ENCODE measurements at regions not wholly inside any gene's neighbourhood (a gene's known extent, or its start where the extent isn't known, plus 50 kb on each side); places are given as distances from the start of the nearest gene placed in this dataset.

GRCh38 chr12:87317302-87317701 lies 711.9 kb downstream of the C12orf50 start:
- DNase-seq = no peak

GRCh38 chr12:87311206-87311605 lies 718.0 kb downstream of the C12orf50 start:
- DNase-seq = no peak

- no peak for DNase-seq
Measured at GRCh38 chr12:87310126-87310525, 719.1 kb downstream of the C12orf50 start.

DNA sequence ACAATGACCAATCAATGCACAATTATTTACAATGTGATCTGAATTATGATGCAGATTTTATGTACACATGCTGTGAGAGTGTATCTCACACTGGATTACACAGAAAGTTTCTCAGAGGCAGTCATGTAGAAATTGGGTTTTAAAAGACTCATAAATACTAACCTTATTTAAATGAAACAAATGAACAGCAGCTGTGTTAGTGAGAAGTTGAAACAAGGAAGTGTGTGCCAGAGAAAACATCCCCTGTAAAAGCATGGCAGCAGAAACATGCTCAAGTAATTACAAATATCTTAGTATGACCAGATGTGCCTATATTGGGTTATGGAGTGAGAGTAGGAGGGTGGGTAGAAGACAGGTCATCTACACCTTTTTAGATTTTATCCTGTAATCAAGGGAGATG lies 723.7 kb downstream of the C12orf50 start:
- no peak for DNase-seq

- no peak for DNase-seq
Measured at GRCh38 chr12:87304406-87304805, 724.8 kb downstream of the C12orf50 start.

DNA sequence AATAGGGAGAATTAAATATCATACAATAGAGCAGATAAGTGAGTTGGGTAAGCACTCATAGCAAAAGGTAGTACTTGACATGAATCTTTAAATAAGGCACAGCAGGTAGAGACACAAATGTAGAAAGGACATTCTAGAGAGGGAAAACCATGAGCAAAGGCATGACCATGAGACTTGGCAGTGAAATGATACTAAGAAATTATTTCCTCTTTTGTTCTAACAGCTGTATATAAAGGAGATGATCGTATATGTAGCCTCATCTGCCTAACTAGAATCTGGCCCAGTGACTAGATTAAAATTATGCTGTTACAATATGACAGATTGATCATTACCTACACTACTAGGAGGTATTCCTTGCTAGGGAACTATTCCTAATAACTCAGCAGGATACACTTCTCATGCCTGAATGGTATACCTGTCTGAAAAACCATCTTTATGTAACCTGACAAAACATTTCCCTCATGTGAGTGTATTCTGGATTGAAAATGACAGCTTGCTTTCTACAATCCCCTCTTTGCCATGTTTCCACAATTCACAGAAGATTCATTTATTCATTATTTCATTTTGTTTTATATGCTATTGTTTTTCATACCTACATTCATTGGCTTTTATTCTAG lies 725.7 kb downstream of the C12orf50 start:
- DNase-seq = no peak

DNA sequence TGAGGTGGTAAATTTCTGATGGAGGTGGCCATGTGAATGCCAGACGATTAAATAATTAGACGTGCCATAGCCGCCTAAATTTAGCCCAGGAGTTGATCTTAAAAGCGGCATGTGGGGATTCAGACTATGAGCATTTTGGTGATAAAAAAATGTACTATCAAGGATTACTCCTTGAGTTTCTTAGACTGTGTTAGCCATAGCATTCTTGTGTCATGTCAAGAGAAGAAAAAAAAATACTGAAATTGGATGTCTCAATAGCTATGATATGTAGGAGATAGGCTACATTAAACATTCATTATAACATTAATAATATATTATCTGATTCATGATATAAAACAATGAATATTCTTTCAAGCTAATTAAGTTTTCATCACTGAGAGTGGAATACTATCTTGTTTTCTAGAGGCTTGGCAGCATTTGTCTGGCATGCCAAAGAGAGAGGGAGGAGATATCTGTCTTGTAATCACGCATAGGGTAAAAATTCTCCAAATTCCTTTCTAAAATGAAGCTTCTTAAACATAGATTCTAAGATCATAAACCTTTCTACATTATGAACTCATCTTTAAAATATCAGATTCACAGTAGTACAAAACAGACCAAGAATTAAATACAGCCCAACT lies 727.0 kb downstream of the C12orf50 start:
- DNase-seq = no peak

DNA sequence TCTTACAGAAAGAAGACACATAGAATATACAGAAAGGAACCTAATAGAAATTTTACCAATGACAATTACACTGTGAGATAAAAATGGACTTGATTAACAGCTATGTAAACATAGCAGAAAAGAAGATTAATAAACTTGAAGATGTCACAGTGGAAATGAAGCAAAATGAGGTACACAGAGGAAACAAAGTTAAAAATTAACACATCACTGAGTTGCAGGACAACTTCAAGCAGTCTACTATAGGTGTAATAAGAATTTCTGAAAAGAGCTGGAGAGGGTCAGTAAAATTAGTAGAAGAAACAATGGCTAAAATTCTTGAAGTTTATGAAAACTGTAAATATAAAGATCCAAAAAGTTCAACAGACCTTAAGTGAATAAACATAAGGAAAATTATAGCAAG lies 738.7 kb downstream of the C12orf50 start:
- DNase-seq = no peak

DNA sequence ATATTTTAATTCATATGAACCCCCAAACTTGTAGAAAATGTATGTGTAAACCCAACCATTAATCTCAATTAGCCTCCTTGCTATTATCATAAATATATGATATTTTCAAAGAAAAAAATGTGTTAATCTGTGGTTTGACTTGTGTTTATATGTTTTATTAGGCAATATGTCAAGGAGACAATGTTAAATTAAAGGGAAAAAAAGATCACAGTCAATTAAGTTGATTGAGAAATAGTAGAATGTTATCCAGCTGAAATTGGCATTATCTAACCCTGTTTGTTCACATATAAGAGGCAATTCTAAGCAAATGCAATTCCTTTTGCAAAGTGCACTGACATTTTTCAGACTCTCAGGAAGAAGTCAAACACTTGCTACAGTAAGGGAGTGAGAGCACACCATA lies 745.3 kb downstream of the C12orf50 start:
- DNase-seq = no peak

DNA sequence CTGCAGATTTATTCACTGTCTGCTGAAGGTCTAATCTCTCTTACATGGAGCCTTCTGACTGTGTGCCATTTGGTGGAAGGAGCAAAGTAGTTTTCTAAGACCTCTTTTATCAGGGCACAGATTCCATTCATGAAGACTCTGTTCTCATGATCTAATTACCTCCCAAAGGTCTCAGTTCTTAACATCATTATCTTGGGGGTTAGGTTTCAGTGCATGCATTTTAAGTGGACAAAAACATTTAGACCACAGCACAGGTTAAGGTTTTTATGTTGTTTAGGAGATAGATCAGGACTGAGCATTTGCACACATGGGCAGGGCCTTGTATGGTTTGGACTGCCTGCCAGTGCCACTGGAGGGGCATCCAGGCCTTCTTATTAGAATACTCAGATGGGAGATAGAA lies 746.1 kb downstream of the C12orf50 start:
- DNase-seq = no peak

GRCh38 chr12:87280893-87281292 lies 748.3 kb downstream of the C12orf50 start:
- no peak for DNase-seq

DNA sequence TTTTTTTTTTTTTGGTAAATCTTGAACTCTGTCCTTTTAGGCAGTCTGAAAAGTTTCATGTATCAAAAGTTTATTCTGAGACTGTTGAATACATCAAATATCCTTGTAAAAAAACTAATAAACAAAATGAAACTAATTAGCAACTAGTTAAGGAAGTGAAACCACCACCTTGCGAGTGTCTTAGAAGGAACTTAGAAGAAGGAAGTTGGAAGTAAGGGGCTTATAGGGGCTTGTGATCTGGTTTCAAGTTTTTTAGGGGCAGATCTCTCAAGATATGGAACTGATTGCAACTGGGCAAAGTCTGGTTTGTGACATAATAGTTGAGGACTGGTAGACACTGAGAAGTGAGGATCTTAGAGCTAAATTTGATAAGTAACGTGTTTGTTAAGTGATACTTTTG lies 748.8 kb downstream of the C12orf50 start:
- DNase-seq = no peak

GRCh38 chr12:87274594-87275245 lies 754.5 kb downstream of the C12orf50 start:
- DNase-seq = peak; percentile 29

DNA sequence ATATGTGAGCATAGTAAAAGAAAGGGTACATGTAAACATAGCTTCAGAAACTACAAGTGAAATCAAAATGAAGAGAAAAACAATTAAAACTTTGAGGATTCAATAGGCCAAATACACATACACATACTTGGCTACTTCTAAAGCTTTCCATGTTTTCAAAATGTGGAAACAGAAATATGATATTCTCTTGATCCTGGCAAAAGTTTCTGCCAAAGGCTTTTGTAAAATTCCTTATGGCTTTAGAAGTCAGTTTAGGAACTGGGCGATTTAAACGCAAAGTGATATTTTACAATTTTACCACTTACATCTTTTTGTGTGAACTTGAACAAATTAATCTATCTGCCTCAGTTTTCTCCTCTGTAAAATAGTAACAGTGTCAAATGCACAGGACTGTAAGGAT lies 756.4 kb downstream of the C12orf50 start:
- peak; percentile 16 for DNase-seq

GRCh38 chr12:87270919-87271318 lies 758.3 kb downstream of the C12orf50 start:
- DNase-seq = no peak

GRCh38 chr12:87266305-87266704 lies 762.9 kb downstream of the C12orf50 start:
- DNase-seq = no peak

GRCh38 chr12:87259391-87259790 lies 769.8 kb downstream of the C12orf50 start:
- no peak for DNase-seq

DNA sequence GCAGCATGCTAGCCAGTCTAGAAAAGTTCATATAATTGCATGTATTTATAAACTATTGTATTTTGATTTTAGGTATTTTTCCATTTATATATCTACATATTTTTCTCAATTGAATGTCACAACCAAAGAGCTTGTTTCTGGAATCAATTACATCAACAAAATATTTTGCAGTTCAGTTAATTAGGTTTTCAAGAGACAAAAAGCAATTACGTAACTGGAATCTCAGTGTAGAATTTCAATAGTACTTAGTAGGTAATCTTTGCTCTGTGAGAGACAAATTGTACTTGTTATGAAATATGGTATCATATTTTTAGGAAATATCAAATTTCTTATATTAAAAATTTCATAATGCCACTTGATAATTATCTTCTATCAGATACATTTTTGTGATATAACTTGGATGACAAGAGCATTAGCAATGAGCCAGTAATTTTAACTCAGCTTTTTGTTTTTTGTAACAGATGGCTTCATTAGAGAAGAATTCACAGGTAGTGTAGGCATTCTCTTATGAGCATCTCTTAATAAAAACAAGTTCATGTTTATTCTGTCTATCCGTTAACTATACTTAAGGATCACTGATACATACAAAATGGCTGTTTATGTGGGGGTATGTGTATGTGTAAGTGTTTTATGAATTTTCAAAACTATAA lies 774.7 kb downstream of the C12orf50 start:
- no peak for DNase-seq

DNA sequence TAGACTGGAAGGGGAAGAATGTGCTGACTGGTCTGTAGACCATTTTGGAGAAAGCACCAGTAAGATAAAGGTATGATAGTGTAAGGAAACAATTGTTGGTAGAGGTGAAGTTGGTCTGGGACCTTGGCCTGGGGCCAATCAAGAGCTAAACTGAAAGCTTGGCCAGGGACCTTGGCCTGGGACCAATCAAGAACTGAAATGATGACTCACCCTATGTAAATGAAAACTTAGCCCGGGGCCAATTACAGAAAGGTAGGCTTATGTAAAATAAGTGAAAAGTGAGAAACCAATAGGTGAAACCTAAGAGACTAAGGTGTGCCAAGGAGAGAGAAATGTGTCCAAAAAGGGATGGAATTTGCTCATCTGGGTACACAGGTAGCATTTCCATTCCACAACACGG lies 776.0 kb downstream of the C12orf50 start:
- DNase-seq = no peak

GRCh38 chr12:87246726-87247125 lies 782.5 kb downstream of the C12orf50 start:
- DNase-seq = peak; percentile 15

DNA sequence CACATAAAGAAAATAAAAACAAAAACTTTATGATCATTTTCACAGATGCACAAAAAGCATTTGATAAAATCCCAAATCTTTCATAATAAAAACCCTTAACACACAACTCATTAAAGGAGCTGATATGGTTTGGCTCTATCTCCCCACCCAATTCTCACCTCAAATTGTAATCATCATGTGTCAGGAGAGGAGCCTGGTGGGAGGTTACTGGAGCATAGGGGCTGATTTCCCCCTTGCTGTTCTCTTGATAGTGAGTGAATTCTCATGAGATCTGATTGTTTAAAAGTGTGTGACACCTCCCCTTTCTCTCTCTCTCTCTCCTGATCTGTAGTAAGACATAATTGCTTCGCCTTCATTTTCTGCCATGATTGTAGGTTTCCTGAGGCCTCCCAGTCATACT lies 790.7 kb downstream of the C12orf50 start:
- DNase-seq = no peak

DNA sequence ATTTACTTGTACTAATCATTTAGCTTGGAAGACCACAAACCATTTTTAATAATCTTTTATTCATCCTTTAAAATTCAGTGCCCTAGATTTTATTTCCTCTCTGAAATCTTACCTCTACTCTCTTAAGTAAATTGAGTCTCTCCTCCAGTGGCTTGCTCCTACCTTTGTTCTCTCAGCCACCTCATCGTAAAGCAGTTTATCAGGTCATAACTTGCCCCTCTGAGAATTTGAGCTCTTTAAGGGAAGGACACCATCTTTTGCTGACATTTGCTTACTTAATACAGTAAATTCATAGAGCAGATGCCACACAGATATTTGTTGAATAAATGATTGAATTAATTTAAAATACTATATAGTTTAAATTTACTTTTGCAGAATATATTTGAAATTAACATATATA lies 794.3 kb downstream of the C12orf50 start:
- no peak for DNase-seq

DNA sequence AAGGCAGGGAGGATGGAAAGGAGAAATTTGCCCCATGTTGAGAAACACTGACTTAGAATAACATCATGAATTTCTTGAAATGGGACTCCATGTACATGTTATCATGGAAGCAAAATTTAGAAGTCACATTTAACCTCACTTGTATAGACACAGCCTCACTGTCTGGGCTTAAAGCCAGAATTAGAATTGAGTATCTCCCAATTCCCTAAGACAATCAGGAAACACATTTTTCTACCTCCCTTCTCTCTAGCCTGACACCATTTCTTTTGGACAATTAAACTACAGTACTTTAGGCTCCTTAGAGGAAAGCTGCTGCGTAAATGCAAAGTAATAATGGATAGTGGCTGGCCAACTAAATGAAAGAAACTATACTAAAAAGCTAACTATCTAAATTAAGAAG lies 795.5 kb downstream of the C12orf50 start:
- DNase-seq = peak; percentile 40

DNA sequence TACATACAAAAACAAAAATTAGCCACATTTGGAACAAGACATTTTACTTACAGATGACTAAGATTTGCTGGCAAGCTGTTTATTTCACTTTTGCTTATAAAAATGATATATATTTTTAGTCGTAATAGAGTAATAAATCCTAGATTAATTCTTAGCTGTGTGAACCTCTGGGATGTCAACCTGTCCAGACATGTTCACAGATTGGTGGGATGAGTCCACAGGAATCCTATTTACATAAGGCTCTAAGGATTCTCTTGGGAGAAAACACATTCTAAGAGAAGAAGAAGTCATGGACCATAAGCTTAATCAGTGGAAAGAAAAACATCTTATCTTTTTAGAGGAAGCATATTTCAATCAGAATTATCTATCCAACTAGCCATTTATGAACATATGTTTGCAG lies 797.4 kb downstream of the C12orf50 start:
- no peak for DNase-seq

Measured in NCI-H446 treated with DMSO at 0.1 percent for 48 hours (cell line).